T47D (cell line): ENCODE measurements at regions not wholly inside any gene's neighbourhood (a gene's known extent, or its start where the extent isn't known, plus 50 kb on each side); places are given as distances from the start of the nearest gene placed in this dataset.

ENCODE experiments used
- DNase-seq, 2 experiments: peaks; one replicate each; pipeline versions ENCODE4 v3.0.0 to v3.0.0-alpha.2; 2011 to 2012; ENCODE audit warnings: low read depth in 1 of 2, low spot score in 1 of 2
- JUND ChIP-seq: IDR thresholded peaks from 2 replicates; pipeline ENCODE4 v1.6.1; 2012; ENCODE audit warnings: low read depth
- in situ Hi-C: cut with HindIII; loops from 2 replicates; pipeline ENCODE4 v1.10.0; 2016; ENCODE audit warnings: low sequenced_read_pairs, low pct_unique_long_range_greater_than_20kb

GRCh38 chrX:85505801-85506200 lies 126.3 kb upstream of the POF1B start:
- no peak for TF ChIP-seq JUND
- in situ Hi-C loops = no loop called here
- DNase-seq = no peak

GRCh38 chrX:85504381-85504780 lies 124.9 kb upstream of the POF1B start:
- no peak for DNase-seq
- in situ Hi-C loops = no loop called here
- no peak for TF ChIP-seq JUND

GRCh38 chrX:85503258-85504158 lies 124.0 kb upstream of the POF1B start:
- no peak for TF ChIP-seq JUND
- in situ Hi-C loops = no loop called here
- DNase-seq = no peak

- no peak for TF ChIP-seq JUND
- in situ Hi-C loops = no loop called here
- DNase-seq = no peak
These were observed 121.9 kb upstream of the POF1B start for GRCh38 chrX:85501349-85501748.

GRCh38 chrX:85499400-85499799 lies 119.9 kb upstream of the POF1B start:
- in situ Hi-C loops = no loop called here
- TF ChIP-seq JUND = no peak
- DNase-seq = peak; percentile 0 to 52

- in situ Hi-C loops = no loop called here
- no peak for TF ChIP-seq JUND
- no peak for DNase-seq
These were observed 114.4 kb upstream of the POF1B start for GRCh38 chrX:85493821-85494220.

- in situ Hi-C loops = no loop called here
- no peak for DNase-seq
- no peak for TF ChIP-seq JUND
These were observed 74.8 kb upstream of the POF1B start for GRCh38 chrX:85454295-85454694.

GRCh38 chrX:85444613-85445012 lies 65.1 kb upstream of the POF1B start:
- DNase-seq = no peak
- in situ Hi-C loops = no loop called here
- no peak for TF ChIP-seq JUND
